ENCODE measurements at regions not wholly inside any gene's neighbourhood (a gene's known extent, or its start where the extent isn't known, plus 50 kb on each side); places are given as distances from the start of the nearest gene placed in this dataset.

GRCh38 chr1:189782295-189782694 lies 695.4 kb downstream of the BRINP3 start:
- no peak for TF ChIP-seq CTCF (IDR thresholded peaks at IDR 0.05 in 8 of 11, conservative IDR thresholded peaks at IDR 0.05 in 3 of 11)
- no peak for TF ChIP-seq POLR2A (IDR thresholded peaks at IDR 0.05)
- no peak for TF ChIP-seq POLR2AphosphoS5 (IDR thresholded peaks at IDR 0.05)
